Occipital lobe (tissue), 1 donor: ENCODE measurements at regions not wholly inside any gene's neighbourhood (a gene's known extent, or its start where the extent isn't known, plus 50 kb on each side); places are given as distances from the start of the nearest gene placed in this dataset.
A peak's percentile ranks its signal among the peaks of the same experiment; 100 is the strongest.
"Not testable (repeated sequence)": the region's sequence is repeated elsewhere in the genome, so short reads cannot be mapped to it uniquely, and the experiment has no call there.

Experiments used
- DNase-seq: peaks from one replicate; lab custom pipeline; 2025; lab: John Stamatoyannopoulos, UW

DNA sequence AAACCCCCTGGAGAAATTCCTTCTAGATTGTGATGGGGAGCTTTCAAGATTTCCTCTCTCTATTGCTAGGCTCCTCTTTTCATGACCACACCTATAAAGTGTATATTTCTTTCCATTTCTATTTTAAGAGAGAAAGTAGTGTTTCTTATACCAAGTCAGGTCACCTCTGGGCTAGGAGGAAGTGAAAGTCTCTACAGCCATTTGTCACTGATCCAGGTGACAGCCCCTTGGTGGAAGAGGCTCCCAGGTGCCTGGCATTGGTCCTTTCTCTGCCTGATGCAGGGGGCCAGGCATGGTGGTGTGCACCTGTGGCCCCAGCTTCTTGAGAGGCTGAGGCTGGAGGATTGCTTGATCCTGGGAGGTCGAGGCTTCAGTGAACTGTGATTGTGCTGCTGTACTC, 64.7 kb downstream of the DHCR7 start:
- no peak for DNase-seq

DNA sequence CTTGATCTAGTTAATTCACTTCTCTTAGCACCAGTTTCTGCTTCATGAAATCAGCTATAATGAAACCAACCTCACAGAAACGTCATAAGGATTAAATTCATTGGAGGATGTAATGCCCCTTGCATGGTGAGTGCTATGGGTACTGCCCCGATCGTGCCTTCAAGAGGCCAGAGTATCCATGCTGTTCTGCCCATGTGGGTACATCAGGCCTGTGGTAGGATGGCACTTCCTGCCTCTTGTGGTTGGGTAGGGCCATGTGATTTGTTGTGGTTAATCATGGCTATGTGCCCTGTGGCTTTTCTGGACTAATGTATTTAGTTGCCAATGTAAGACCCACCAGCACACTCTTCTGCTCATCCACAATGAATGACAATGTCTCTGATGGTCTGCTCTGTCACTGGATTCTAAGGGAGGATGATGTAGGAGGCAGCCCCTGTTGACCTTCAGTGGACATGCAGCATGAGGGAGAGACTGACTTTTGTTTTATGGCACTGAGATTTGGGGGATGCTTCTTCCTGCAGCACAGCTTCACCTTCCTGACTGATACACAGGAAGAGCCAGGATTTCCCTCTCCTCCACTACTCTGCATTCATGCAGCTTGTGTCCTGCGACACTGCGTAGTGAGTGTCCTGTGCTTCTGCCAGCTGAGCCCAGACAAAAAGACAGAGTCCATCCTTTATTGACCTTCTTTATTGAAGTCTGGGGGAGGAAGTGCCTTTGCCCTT, 66.2 kb downstream of the DHCR7 start:
- no peak for DNase-seq

DNA sequence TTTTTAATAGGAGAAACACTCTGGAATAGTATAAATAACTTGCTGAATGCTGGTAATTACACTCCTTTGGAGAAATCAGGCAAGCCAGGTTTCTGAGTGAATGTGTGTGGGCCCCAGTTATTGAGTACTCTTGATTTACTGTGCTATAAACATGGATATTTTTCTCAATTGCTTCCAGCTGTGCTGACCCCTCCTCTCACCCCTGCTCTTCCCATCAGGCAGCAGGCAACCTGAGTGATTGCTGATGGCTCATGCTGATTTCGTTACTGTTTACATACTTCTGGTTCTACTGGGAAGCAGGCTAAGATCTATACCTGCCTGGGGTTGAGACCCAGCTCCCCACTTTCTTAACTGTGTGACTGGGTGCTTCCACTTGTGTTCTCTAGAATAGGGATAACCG, 68.5 kb downstream of the DHCR7 start:
- DNase-seq: no peak

DNA sequence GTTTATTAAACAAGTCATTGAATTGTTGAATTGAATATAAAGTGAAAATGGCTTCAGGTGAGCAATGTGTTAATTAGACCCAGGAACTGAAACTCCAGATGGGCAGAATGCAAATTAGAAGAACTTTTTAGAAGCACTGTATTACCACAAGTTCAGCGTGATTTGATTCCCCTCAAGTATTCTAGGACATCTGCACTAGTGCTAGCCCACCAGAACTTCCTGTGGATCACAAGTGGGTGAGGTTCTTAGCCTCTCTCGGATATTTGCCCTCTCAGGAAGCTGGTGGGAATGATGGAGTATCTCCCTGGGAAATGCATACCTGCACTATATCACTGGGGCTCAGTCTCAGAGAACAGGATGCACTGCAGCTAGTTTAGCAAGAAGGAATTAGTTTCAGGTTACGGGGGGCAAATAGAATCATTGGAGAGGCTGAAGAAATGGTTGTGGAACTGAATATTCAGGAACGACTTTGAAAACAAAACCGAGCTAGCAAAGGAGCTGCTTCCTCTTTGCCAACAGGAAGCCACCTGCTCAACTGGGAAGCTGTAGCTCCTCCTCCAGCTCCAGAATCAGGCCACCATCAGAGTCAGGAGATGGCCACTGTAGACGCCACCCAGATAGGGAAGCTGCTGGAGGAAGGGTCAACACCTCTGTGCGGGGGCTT, 74.3 kb downstream of the DHCR7 start:
- DNase-seq: no peak

DNA sequence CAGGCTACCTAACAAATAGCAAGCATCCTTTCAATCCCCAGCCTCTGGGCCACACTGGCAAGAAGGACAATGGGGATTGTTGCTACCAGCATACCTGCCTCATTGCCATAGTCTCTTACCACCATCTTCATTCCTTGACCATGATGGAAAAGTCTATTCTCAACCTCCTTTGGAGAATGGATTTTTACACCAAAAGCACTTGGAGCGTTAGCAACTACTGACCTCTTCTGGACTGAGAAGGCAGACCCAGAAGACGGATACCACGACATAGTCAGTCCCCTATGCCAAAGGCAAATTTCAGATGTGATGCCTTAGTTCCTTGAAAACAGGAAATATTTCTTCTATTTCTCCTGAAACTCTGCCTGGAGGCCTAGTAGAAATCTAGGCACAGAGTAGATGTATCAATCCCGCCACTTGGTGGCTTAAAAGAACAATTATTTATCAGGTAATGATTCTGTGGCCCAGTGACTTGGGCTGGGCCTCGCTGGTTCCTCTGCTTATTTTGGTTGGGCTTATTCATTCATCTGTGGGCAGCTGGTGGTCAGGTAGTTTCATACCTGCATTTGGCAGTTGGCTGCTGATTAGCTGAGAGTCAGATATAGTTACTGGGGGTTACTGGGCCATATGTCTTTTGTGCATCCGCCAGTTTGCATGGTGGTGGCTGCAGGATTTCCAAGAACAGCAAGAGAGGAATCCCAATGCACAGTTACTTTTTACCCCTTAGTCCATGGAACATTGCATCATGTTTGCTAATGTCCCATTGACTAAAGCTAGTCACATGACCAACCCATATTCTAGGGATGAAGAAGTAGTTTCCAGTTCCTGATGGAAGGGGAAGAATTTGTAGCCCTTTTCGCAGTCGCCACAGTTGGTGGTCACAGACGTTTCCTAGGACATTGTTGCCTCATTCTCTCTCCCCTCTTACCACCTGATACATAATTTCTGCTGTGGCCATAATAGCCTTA, 75.2 kb downstream of the DHCR7 start:
- no peak for DNase-seq

DNA sequence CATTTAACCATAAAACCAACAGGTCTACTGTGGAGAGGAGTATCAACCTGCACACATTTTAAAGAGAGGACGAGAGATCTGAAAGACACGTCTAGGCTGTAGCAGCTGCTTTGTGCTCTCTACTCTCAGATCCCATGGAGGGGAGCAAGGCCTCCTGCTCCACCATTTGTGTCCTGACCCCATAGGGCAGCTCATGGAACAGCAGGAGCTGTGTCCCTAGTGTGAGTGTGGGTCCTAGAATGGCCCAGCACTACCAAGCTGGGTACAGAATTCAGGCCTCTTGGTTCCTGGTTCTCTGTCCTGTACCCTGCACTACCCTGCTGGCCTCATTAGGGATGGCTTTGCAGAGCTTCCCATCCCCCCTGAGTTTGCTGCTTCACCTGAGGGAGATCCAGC, 76.5 kb downstream of the DHCR7 start:
- no peak for DNase-seq

DNA sequence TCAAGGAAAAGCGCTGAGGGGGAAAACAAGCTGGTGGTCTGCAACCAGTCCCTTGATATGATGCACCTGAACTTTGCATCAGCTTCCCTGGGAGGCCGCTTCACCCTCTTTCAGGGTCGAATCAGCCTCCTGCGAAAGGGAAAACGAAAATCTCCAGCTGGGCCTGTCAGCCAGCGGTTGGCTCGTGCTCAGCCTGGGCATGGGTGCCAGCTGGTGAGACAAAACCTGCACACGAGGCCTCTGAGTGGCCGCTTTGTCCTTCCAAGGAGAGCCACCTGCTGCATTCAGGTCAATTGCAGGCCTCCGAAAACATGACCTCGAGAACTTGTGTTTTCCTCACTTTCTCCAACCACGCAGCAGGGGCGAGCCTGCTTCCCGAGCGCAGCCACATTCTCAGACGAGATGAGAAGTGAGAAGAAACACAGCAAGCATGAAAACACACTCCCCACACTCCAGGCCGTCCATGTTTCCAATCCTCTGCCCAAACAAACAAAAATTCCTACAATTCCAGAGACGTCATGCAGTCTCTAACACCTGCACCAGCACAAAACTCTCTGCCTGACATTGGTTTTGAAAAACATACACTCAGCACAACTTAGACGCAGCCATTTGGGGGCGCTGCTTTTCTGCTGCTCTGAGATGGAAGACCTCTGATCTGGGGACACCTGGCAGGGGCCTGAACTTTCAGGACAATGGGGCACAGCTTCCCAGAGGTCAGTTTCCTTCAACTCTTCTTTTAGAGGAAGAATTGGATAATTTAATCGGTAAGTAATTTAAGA, 77.1 kb downstream of the DHCR7 start:
- DNase-seq: no peak

DNA sequence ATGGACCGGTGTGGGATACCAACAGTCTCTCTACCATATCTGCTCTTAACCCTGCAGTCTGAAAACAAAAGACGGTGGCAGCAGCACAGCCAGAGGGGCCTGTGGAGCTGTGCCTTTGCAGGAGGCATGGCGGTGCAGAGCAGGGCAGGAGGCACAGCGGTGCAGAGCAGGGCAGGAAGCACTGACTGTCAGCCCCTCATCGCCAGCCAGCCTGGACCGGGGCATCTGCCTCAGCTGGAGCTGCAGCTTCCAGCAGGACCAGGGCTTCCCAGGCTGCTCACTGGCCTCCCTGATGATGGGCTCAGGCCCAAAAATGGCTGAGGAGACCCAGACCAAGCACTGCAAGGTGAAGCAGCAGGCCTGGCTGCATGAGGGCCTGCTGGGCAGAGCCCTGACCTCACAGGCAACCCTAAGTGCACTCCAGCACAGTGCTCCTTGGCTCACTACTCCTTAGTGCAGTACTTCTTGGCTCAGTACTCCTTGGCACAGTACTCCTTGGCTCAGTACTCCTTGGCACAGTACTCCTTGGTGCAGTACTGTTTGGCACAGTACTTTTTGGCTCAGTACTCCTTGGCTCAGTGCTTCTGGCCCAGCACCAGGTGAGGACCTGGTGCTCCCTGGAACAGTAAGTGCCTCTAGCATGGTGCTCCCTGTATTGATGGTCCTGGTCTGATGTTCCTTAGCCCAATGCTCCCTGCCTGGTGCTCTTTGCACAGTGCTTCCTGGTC, 78.0 kb downstream of the DHCR7 start:
- DNase-seq: no peak

DNA sequence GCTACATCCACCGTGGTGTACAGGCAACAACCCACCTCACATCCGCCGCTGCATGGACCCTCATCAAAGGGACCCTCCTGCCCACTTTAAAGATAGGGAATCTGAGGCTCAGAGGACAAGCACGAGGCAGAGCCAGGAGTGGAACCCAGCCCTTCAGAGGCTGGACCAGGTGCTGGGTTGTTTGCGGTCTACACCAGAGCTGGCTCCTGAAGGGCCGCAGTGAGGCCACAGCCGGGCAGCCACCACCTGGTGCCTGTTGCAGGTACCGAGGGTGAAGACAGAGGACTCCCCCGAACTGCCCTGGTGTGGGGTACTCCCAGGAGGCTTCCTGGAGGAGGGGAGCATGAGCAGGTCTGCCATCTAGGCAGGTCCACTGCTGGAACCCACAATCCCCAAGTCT, 78.8 kb downstream of the DHCR7 start:
- no peak for DNase-seq

DNA sequence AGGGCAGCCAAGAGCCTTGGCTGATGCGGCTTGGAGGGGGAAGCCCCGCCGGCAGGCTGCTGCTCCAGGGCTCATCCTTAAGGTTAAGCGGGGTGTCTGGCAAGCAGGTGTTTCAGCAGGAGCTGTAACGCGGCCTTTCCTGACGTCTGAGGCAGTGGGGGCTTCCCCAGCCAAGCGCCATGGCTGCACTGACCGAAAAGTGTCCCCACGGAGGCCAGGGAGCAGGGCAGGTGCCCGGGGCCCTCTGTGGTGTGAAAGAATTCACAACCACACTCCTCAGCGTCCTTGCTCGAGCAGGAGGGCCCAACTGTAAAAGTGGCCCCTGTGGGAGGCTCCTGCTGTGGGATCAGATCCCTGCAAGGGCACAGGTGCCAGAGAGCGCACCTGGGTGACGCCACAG, 79.2 kb downstream of the DHCR7 start:
- DNase-seq: no peak

DNA sequence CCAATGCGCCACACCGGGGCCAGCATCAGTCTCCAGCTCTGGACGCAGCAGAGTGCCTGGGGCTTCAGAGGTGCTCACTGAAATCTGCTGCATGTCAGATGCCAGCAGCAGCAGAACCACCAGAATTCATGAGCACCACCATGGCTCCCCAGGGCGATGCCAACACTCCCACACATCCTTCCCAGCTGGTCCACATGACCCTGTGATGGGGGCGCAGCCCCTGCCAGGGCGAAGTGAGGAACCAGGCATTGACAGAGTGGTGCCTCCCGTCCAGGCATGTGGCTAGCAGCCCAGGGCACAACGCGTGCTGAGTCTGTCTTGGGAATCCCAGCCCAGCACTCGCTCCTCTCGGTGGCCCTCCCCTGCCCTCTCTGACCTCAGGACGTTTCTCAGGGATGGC, 80.4 kb downstream of the DHCR7 start:
- DNase-seq: no peak

DNA sequence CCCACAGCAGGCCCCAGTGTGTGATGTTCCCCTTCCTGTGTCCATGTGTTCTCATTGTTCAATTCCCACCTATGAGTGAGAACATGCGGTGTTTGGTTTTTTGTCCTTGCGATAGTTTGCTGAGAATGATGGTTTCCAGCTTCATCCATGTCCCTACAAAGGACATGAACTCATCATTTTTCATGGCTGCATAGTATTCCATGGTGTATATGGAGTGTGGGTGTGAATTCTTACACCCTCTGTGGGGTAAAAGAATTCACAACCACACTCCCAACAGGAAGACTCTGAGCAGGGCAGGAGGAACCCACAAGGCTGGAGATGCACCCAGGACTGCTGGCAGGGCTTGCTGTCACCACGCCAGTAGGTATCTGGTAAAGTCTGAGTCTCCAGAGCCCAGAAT, 80.9 kb downstream of the DHCR7 start:
- DNase-seq: not testable (repeated sequence)

DNA sequence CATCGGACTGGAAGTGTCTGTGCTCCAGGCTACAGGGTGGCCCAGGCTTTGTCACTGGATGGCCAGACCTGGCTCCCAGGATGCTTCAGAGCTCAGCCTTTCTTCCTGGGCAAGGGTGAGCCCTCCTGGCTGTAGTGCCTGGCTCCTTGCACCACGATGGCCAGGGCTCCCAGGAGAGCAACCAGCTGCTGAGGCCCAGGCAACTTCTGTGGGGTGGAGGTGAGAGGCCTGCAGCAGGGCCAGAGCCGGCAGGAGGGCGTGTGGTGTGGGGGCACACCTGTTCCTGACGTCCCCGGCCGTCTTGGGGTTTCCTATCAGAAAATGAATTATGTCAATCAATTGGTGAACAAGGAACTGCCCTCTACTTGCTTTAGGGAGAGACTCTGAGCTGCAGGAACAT, 82.1 kb downstream of the DHCR7 start:
- no peak for DNase-seq

DNA sequence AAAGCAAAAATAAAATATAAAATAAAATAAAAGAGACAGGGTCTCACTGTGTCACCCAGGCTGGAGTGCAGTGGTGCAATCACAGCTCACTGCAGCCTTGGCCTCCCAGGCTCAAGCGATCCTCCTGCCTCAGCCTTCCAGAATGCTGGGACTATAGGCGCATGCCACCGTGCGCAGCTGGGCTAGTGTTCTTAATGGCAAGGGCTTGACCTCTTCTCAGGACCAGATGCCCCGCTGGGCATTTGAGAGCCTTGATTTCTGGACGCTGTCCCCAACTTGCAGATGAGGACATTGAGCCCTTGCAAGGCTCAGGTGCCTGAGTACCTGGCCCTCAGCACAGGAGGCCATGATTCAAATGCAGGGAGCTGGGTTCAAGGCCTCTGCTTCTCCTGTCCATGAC, 82.6 kb downstream of the DHCR7 start:
- no peak for DNase-seq

DNA sequence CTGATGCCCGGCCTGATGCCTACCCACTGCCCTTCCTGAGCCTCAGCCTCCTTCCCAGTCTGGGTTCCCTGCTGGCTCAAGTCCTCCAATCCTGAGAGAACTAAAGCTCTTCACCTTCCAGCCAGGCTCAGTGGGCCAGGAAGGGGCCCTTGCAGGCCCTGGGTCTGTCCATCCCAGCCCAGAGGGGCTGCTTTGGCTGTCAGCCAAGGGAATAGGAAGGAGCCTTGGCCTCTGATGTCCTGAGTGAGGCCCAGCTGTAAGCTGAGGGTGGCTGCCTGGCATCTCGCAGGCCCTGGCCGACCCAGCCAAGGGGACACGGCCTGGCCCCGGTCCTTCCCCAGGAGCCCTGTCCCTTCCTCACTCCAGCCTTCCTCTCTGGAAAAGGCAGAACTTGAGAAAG, 83.4 kb downstream of the DHCR7 start:
- no peak for DNase-seq

DNA sequence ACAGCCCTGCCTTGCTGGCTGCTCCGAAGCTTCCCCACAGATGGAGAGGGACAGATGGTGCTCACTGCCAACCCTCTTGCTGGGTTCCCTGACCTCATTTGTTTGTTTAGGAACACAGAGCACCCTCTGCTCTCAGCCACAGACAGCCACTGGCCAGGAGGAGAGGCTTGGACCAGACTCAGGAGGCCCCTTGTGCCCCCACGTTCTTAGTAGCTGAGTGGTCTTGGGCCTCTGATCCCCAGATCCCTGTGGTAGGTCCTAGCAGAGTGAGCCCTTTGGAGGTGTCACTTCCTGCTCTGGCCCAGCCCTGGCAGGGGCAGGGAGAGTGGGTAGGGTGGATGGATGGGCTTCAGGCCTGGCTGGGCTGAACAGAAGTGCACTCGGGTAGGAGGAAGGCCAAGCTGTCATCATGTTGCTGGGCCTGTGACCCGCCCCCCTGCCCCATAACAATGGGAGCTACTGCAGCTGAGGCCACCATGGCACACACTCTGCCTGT, 84.0 kb downstream of the DHCR7 start:
- DNase-seq: peak; percentile 17

DNA sequence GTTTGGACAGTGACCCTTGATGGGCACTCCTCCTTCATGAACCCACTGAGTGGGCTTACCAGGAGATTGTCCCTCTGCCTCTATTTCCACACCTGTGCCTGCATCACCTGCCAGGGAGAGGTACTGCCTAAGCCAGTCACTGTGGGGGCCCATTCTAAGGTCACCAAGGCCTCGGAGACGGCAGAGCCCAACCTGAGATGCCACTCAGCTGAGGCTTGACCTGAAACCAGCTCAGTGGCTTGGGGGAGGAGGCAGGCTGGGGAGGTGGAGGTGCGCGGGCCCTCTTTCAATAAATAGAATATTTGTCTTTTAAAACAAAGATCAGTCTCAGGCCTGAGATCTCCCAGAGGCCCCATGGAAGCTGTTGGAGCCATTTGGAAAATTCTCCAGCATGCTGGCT, 84.5 kb downstream of the DHCR7 start:
- DNase-seq: no peak

DNA sequence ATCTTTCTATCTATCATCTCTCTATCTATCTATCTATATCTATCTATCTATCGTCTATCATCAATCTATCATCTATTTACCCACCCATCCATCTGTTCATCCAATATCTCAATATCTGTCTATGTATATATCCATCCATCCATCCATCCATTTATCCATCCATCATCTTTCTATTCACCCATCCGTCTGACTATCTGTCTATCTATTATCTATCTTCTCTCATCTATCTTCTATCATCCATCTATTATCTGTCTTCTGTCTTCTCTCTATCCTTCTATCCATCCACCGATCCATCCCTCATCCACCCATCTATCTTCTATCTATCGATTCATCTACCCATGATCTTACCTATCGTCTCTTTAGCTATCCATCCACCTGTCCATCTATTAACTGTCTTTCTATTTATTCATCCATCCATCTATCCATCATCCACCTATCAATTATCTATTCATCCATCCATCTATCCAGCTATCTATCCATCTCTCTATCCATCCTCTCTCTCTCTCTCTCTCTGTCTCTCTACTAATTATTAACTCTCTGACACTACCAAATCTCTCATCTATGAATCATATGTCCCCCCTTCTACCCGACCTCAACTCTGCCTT, 89.1 kb downstream of the DHCR7 start:
- no peak for DNase-seq

DNA sequence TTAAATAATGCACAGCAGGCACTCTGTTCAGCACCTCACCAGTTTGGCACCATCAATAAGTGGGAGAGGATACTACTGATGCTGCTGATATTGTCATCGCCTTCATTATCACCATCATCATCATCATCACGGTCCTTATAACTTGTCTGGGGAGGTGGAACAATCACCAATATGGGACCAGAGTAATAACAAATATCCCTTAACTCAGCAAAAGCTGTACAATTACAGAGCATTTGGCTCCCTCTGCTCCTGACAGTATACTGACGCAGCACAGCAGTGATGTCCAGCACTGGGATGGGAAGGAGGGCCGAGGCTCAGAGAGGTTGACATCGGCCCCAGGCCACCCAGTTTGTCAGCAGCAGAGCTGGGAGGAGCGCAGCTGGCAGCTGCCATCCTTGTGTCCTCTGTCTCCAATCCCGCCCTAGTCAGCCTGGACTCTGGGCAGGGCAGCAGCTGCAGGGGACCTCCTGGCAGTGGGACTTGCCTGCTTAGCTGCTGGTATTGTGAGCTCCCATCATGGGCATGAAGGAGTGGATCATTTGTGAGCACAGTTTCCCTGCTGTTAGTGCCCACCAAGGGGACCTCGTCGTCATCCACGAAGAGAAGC, 90.0 kb downstream of the DHCR7 start:
- DNase-seq: no peak

DNA sequence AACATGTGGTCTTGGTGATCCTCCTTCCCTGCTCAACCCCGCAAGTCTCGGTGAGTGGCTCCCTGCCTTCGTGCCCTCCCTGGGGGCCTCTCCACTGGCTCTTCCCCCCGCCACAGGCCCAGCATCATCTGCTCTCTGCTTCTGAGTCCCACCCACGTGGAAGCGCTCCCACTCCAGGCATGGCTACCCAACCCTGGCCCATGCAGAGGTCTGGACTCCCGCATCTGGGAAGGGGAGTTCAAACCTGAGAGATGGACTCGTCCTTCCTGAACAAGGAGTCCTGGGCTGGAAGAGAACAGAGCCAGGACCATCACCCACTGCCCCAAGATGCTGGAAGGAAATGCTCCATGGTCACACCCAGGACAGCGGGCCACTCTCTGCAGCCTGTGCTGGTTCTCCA, 90.8 kb downstream of the DHCR7 start:
- DNase-seq: no peak
